ENCODE measurements at regions not wholly inside any gene's neighbourhood (a gene's known extent, or its start where the extent isn't known, plus 50 kb on each side); places are given as distances from the start of the nearest gene placed in this dataset.

DNA sequence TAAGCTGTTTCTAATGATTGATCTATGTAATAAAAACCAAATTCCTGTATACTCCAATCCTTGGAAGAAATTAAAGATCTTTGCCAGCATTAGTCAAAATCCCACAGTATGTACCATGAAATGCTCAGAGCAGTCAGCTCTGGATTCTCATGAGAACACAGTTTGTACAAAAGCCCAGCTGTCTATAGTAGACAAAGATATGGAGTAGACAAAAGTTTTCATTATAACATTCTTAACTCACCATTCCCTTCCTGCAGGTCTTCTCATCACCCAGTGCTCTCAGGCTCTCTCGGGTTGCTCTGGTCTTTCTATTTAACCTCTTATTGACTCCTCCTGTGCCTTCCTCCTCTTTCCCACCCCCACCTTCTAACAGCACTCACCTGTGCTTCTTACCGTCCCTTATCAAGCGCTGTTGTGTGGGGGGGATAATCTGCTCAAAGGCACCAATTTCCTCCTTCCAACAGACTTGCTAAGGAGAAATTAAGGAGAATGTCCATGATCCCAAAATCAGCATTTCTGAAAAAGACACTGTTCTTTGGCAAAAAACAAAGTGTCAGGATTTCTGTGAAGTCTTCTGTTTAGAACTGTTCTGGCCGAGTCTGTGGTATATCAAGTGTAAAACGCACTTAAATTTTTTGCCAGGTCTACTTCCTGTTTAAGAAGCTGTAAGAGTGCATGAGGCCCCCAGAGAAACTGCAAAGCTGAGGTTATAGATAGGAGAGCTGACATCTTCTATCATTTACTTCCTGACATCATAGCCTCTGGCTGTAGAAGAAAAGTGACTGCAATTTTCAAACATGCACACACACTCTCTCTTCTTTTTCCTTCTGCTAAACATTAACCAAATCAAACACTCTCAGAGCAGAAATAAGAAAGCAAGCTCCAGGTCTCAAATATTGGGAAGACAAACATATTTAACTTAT is 144.1 kb downstream of the EVA1A start (continued):
- TF ChIP-seq, protein P1, sequence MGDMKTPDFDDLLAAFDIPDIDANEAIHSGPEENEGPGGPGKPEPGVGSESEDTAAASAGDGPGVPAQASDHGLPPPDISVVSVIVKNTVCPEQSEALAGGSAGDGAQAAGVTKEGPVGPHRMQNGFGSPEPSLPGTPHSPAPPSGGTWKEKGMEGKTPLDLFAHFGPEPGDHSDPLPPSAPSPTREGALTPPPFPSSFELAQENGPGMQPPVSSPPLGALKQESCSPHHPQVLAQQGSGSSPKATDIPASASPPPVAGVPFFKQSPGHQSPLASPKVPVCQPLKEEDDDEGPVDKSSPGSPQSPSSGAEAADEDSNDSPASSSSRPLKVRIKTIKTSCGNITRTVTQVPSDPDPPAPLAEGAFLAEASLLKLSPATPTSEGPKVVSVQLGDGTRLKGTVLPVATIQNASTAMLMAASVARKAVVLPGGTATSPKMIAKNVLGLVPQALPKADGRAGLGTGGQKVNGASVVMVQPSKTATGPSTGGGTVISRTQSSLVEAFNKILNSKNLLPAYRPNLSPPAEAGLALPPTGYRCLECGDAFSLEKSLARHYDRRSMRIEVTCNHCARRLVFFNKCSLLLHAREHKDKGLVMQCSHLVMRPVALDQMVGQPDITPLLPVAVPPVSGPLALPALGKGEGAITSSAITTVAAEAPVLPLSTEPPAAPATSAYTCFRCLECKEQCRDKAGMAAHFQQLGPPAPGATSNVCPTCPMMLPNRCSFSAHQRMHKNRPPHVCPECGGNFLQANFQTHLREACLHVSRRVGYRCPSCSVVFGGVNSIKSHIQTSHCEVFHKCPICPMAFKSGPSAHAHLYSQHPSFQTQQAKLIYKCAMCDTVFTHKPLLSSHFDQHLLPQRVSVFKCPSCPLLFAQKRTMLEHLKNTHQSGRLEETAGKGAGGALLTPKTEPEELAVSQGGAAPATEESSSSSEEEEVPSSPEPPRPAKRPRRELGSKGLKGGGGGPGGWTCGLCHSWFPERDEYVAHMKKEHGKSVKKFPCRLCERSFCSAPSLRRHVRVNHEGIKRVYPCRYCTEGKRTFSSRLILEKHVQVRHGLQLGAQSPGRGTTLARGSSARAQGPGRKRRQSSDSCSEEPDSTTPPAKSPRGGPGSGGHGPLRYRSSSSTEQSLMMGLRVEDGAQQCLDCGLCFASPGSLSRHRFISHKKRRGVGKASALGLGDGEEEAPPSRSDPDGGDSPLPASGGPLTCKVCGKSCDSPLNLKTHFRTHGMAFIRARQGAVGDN (IDR thresholded peaks at IDR 0.05), result peak; percentile 70; the same call in 1 of the 2 replicates
- 0 out of 2 replicates have a peak, but pooled peaks have one; percentile 36 for TF ChIP-seq POLR2A (IDR thresholded peaks at IDR 0.05; ENCODE audit: low read depth, low read length)
- no peak for TF ChIP-seq SMAD1 (IDR thresholded peaks at IDR 0.05; ENCODE audit: low read depth, partially characterized antibody)
- TF ChIP-seq, protein P2, sequence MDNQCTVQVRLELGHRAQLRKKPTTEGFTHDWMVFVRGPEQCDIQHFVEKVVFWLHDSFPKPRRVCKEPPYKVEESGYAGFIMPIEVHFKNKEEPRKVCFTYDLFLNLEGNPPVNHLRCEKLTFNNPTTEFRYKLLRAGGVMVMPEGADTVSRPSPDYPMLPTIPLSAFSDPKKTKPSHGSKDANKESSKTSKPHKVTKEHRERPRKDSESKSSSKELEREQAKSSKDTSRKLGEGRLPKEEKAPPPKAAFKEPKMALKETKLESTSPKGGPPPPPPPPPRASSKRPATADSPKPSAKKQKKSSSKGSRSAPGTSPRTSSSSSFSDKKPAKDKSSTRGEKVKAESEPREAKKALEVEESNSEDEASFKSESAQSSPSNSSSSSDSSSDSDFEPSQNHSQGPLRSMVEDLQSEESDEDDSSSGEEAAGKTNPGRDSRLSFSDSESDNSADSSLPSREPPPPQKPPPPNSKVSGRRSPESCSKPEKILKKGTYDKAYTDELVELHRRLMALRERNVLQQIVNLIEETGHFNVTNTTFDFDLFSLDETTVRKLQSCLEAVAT (IDR thresholded peaks at IDR 0.05), result peak; percentile 70
- peak; percentile 69 for TF ChIP-seq NBN (IDR thresholded peaks at IDR 0.05)
- TF ChIP-seq, protein P3, sequence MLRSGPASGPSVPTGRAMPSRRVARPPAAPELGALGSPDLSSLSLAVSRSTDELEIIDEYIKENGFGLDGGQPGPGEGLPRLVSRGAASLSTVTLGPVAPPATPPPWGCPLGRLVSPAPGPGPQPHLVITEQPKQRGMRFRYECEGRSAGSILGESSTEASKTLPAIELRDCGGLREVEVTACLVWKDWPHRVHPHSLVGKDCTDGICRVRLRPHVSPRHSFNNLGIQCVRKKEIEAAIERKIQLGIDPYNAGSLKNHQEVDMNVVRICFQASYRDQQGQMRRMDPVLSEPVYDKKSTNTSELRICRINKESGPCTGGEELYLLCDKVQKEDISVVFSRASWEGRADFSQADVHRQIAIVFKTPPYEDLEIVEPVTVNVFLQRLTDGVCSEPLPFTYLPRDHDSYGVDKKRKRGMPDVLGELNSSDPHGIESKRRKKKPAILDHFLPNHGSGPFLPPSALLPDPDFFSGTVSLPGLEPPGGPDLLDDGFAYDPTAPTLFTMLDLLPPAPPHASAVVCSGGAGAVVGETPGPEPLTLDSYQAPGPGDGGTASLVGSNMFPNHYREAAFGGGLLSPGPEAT (IDR thresholded peaks at IDR 0.05; ENCODE audit: low read depth), result 0 out of 2 replicates have a peak, but pooled peaks have one; percentile 14

All from GM12878 (cell line).